ENCODE measurements at regions not wholly inside any gene's neighbourhood (a gene's known extent, or its start where the extent isn't known, plus 50 kb on each side); places are given as distances from the start of the nearest gene placed in this dataset.

- no peak for TF ChIP-seq CTBP1 (IDR thresholded peaks at IDR 0.05; ENCODE audit: borderline replicate concordance)
- TF ChIP-seq TARDBP (IDR thresholded peaks at IDR 0.05), result no peak
- no peak for TF ChIP-seq NFRKB (IDR thresholded peaks at IDR 0.05)
- no peak for TF ChIP-seq SP1 (IDR thresholded peaks at IDR 0.05)
- TF ChIP-seq ARNT (IDR thresholded peaks at IDR 0.05), result no peak
Measured at GRCh38 chr7:52091101-52091500, 774.5 kb upstream of the COBL start.

All from HEK293T (cell line).